ENCODE measurements at regions not wholly inside any gene's neighbourhood (a gene's known extent, or its start where the extent isn't known, plus 50 kb on each side); places are given as distances from the start of the nearest gene placed in this dataset.

GRCh38 chr6:85261271-85261670 lies 188.6 kb upstream of the NT5E start:
- no peak overlapping the region for H3K4me3 ChIP-seq (ENCODE audit: control insufficient read depth, low read depth, low read length)
- no peak for TF ChIP-seq CTCF (conservative IDR thresholded peaks at IDR 0.05; ENCODE audit: control insufficient read depth, insufficient read depth, low read depth, low read length)
- peak; percentile 71 for DNase-seq (ENCODE audit: low read depth)

DNA sequence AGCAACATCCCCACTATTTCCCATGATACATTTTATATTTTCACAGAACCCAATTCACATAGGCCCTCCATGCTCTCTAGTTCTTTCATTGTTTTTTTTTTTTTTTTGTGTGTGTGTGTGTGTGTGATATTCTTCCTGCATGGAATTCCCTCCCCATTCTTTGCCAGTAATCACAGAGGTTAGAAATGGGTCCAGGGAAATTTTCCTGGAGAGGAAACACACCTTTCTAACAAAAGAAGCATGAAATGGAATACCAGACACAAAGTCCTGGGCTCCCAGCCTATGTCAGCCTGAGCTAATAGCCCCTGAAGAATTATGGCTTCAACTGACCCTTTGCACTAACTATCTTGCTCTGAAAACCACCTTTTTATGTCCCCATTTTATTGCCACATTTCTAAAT lies 194.2 kb upstream of the NT5E start:
- no peak for TF ChIP-seq CTCF (conservative IDR thresholded peaks at IDR 0.05; ENCODE audit: control insufficient read depth, insufficient read depth, low read depth, low read length)
- H3K4me3 ChIP-seq (ENCODE audit: control insufficient read depth, low read depth, low read length) = no peak overlapping the region
- no peak for DNase-seq (ENCODE audit: low read depth)

GRCh38 chr6:85252552-85252951 lies 197.3 kb upstream of the NT5E start:
- DNase-seq (ENCODE audit: low read depth) = no peak
- H3K4me3 ChIP-seq (ENCODE audit: control insufficient read depth, low read depth, low read length) = no peak overlapping the region
- TF ChIP-seq CTCF (conservative IDR thresholded peaks at IDR 0.05; ENCODE audit: control insufficient read depth, insufficient read depth, low read depth, low read length) = no peak

DNA sequence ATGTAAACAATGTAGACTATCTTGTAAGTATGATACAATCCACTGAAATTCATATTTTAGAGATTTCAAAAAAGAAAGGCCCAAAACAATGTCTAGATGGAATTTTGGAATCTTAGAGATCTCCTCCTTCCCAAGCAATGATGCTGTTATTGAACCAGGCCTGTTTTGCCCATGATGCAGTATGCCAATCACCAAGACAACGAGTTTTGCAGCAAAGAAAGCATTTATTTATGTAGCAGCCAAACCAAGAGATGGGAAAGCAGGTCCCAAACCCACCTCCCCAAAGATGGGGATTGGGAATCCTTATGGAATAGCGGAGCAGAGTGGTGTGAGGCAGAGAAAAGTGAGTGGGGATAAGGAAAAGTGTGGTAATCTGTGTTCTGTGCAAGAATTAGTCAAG lies 197.8 kb upstream of the NT5E start:
- no peak for DNase-seq (ENCODE audit: low read depth)
- TF ChIP-seq CTCF (conservative IDR thresholded peaks at IDR 0.05; ENCODE audit: control insufficient read depth, insufficient read depth, low read depth, low read length) = no peak
- H3K4me3 ChIP-seq (ENCODE audit: control insufficient read depth, low read depth, low read length) = no peak overlapping the region

- no peak for DNase-seq (ENCODE audit: low read depth)
- H3K4me3 ChIP-seq (ENCODE audit: control insufficient read depth, low read depth, low read length) = no peak overlapping the region
- no peak for TF ChIP-seq CTCF (conservative IDR thresholded peaks at IDR 0.05; ENCODE audit: control insufficient read depth, insufficient read depth, low read depth, low read length)
Observed at GRCh38 chr6:85251300-85251699, 198.6 kb upstream of the NT5E start.

DNA sequence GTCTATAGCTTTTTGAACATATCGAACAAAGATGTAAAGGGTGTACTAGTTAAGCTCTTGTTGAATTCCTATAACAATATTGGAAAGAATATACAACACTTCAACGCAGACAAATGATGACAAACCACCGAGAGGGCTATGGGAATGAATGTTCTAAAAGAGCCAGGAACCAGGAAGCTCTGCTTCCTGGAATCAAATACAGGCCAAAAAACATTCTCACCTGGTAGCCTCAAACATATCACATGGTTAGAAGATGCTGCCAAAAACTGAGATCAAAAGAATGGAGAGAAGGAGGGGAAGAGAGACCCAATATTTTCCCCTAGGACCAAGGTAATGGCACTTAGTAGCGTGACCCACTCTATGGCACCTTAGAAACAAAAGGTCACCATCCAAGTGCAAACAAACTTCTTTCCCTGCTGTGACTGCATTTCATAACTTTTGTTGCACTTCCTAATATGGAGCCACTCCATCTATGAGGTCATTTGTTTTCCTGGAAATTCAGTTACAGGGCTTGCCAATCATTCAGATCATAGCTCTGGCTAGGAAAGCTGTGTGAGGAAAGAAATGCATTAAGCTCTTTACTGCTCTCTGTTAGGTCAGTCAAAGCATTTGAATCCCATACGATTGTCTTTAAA lies 199.2 kb upstream of the NT5E start:
- TF ChIP-seq CTCF (conservative IDR thresholded peaks at IDR 0.05; ENCODE audit: control insufficient read depth, insufficient read depth, low read depth, low read length) = no peak
- no peak overlapping the region for H3K4me3 ChIP-seq (ENCODE audit: control insufficient read depth, low read depth, low read length)
- peak; percentile 54 for DNase-seq (ENCODE audit: low read depth)

DNA sequence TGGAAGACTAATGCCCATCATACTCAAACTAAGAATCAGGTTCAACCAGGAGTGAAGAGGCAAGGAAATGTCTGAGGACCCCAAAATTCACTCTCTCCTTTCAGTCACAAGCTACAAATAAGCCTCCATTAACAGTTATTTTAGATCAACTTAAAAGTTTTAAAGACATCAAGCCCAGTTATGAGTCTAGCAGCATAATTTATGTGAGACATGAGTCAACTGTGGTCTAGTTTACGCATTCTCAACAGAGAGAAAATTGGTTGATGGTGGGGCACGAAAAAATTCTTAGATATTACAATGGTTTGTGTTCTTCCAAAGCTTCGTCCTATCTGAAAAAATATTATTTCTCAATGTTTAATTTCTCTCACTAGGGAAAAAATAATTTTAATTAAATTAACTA lies 204.9 kb upstream of the NT5E start:
- no peak for TF ChIP-seq CTCF (conservative IDR thresholded peaks at IDR 0.05; ENCODE audit: control insufficient read depth, insufficient read depth, low read depth, low read length)

More for the DNA sequence above, 204.9 kb upstream of the NT5E start:
- H3K4me3 ChIP-seq (ENCODE audit: control insufficient read depth, low read depth, low read length) = no peak overlapping the region
- no peak for DNase-seq (ENCODE audit: low read depth)

All from fibroblast of mammary gland (primary cell).